Mucosa of stomach (tissue), 1 donor: ENCODE measurements at regions not wholly inside any gene's neighbourhood (a gene's known extent, or its start where the extent isn't known, plus 50 kb on each side); places are given as distances from the start of the nearest gene placed in this dataset.
"Not testable (repeated sequence)": the region's sequence is repeated elsewhere in the genome, so short reads cannot be mapped to it uniquely, and the experiment has no call there.

ENCODE experiments used
- H3K27me3 ChIP-seq: one replicate; pipeline ENCODE4 v1.7.0; 2013; ENCODE audit warnings: mild to moderate bottlenecking, low read length; ENCODE audit not compliant: control insufficient read depth, insufficient read depth
- H3K36me3 ChIP-seq: one replicate; pipeline ENCODE4 v1.7.0; 2013; ENCODE audit warnings: low read length; ENCODE audit not compliant: control insufficient read depth, insufficient read depth
- H3K4me1 ChIP-seq: one replicate; pipeline ENCODE4 v1.7.0; 2013; ENCODE audit warnings: mild to moderate bottlenecking, low read length; ENCODE audit not compliant: control insufficient read depth, insufficient read depth
- H3K4me3 ChIP-seq: one replicate; pipeline ENCODE4 v1.7.0; 2013; ENCODE audit warnings: low read length
- H3K9ac ChIP-seq: one replicate; pipeline ENCODE4 v1.7.0; 2013; ENCODE audit warnings: mild to moderate bottlenecking, low read length, moderate library complexity
- H3K9me3 ChIP-seq: one replicate; pipeline ENCODE4 v1.7.0; 2013; ENCODE audit warnings: mild to moderate bottlenecking, low read length, moderate library complexity; ENCODE audit not compliant: control insufficient read depth
- donor health status: Pancreatic carcinoma.

GRCh38 chr12:127785986-127786590 is 480.9 kb upstream of the TMEM132C start:
- Histone ChIP-seq H3K4me1 (no peaks in the 10 kb centered on the region), H3K36me3 (no peaks in the 10 kb centered on the region), H3K9ac (no peak overlapping the region), H3K4me3 (no peak overlapping the region), H3K9me3 (no peaks in the 10 kb centered on the region), H3K27me3 (no peaks in the 10 kb centered on the region)

- H3K4me3 ChIP-seq = no peak overlapping the region
- H3K9ac ChIP-seq = no peak overlapping the region
- H3K27me3 ChIP-seq = no peaks in the 10 kb centered on the region
- H3K9me3 ChIP-seq = no peaks in the 10 kb centered on the region
- H3K36me3 ChIP-seq = no peaks in the 10 kb centered on the region
- no peaks in the 10 kb centered on the region for H3K4me1 ChIP-seq
Measured at GRCh38 chr12:127787544-127787943, 479.4 kb upstream of the TMEM132C start.

- no peaks in the 10 kb centered on the region for H3K27me3 ChIP-seq
- no peaks in the 10 kb centered on the region for H3K9me3 ChIP-seq
- no peak overlapping the region for H3K9ac ChIP-seq
- no peaks in the 10 kb centered on the region for H3K4me1 ChIP-seq
- H3K36me3 ChIP-seq = no peaks in the 10 kb centered on the region
- no peak overlapping the region for H3K4me3 ChIP-seq
Measured at GRCh38 chr12:127790376-127790775, 476.6 kb upstream of the TMEM132C start.

GRCh38 chr12:127791217-127791616 is 475.8 kb upstream of the TMEM132C start:
- H3K9ac ChIP-seq = no peak overlapping the region
- H3K36me3 ChIP-seq = no peaks in the 10 kb centered on the region
- no peaks in the 10 kb centered on the region for H3K9me3 ChIP-seq
- no peaks in the 10 kb centered on the region for H3K27me3 ChIP-seq
- no peaks in the 10 kb centered on the region for H3K4me1 ChIP-seq
- no peak overlapping the region for H3K4me3 ChIP-seq

GRCh38 chr12:127797918-127798317 is 469.1 kb upstream of the TMEM132C start:
- Histone ChIP-seq H3K9ac (no peak overlapping the region), H3K9me3 (no peaks in the 10 kb centered on the region), H3K4me1 (no peaks in the 10 kb centered on the region), H3K36me3 (no peaks in the 10 kb centered on the region), H3K4me3 (no peak overlapping the region), H3K27me3 (no peaks in the 10 kb centered on the region)

GRCh38 chr12:127802271-127802670 is 464.7 kb upstream of the TMEM132C start:
- Histone ChIP-seq H3K9ac (no peak overlapping the region), H3K27me3 (no peaks in the 10 kb centered on the region), H3K4me1 (no peaks in the 10 kb centered on the region), H3K36me3 (no peaks in the 10 kb centered on the region), H3K9me3 (no peaks in the 10 kb centered on the region), H3K4me3 (no peak overlapping the region)

GRCh38 chr12:127803545-127803944 is 463.4 kb upstream of the TMEM132C start:
- H3K9ac ChIP-seq = no peak overlapping the region
- H3K27me3 ChIP-seq = no peaks in the 10 kb centered on the region
- no peaks in the 10 kb centered on the region for H3K36me3 ChIP-seq
- H3K9me3 ChIP-seq = no peaks in the 10 kb centered on the region
- no peak overlapping the region for H3K4me3 ChIP-seq
- no peaks in the 10 kb centered on the region for H3K4me1 ChIP-seq

- Histone ChIP-seq H3K4me3 (no peak overlapping the region), H3K4me1 (no peaks in the 10 kb centered on the region), H3K36me3 (no peaks in the 10 kb centered on the region), H3K27me3 (no peaks in the 10 kb centered on the region), H3K9me3 (no peaks in the 10 kb centered on the region), H3K9ac (no peak overlapping the region)
Measured at GRCh38 chr12:127809275-127809674, 457.7 kb upstream of the TMEM132C start.

GRCh38 chr12:127810041-127810440 is 456.9 kb upstream of the TMEM132C start:
- Histone ChIP-seq H3K4me1 (no peaks in the 10 kb centered on the region), H3K36me3 (no peaks in the 10 kb centered on the region), H3K4me3 (no peak overlapping the region)

GRCh38 chr12:127810459-127810858 is 456.5 kb upstream of the TMEM132C start:
- not testable (repeated sequence) for H3K4me3 ChIP-seq, H3K9ac ChIP-seq, H3K27me3 ChIP-seq, H3K9me3 ChIP-seq, H3K4me1 ChIP-seq, H3K36me3 ChIP-seq

More at GRCh38 chr12:127810041-127810440, 456.9 kb upstream of the TMEM132C start:
- H3K27me3 ChIP-seq = no peaks in the 10 kb centered on the region
- no peak overlapping the region for H3K9ac ChIP-seq
- H3K9me3 ChIP-seq = no peaks in the 10 kb centered on the region

GRCh38 chr12:127811988-127812387 is 455.0 kb upstream of the TMEM132C start:
- H3K36me3 ChIP-seq = no peaks in the 10 kb centered on the region
- H3K9ac ChIP-seq = no peak overlapping the region
- no peaks in the 10 kb centered on the region for H3K4me1 ChIP-seq
- H3K9me3 ChIP-seq = no peaks in the 10 kb centered on the region
- no peak overlapping the region for H3K4me3 ChIP-seq
- H3K27me3 ChIP-seq = no peaks in the 10 kb centered on the region

- Histone ChIP-seq H3K4me1 (no peaks in the 10 kb centered on the region), H3K27me3 (no peaks in the 10 kb centered on the region)
Measured at GRCh38 chr12:127813147-127813546, 453.8 kb upstream of the TMEM132C start.

GRCh38 chr12:127819056-127819455 is 447.9 kb upstream of the TMEM132C start:
- Histone ChIP-seq H3K4me1 (no peaks in the 10 kb centered on the region), H3K9ac (no peak overlapping the region), H3K9me3 (no peaks in the 10 kb centered on the region), H3K4me3 (no peak overlapping the region), H3K36me3 (no peaks in the 10 kb centered on the region), H3K27me3 (no peaks in the 10 kb centered on the region)

More at GRCh38 chr12:127813147-127813546, 453.8 kb upstream of the TMEM132C start:
- Histone ChIP-seq H3K9me3 (no peaks in the 10 kb centered on the region), H3K4me3 (no peak overlapping the region), H3K9ac (no peak overlapping the region), H3K36me3 (no peaks in the 10 kb centered on the region)
